EL (cell line): ENCODE measurements at regions not wholly inside any gene's neighbourhood (a gene's known extent, or its start where the extent isn't known, plus 50 kb on each side); places are given as distances from the start of the nearest gene placed in this dataset.
"Not testable (repeated sequence)": the region's sequence is repeated elsewhere in the genome, so short reads cannot be mapped to it uniquely, and the experiment has no call there.

Experiments used
- DNase-seq: peaks from one replicate; pipeline ENCODE4 v3.0.0-alpha.2; 2016

- DNase-seq = no peak
Observed at GRCh38 chr2:124967325-124967724, 942.2 kb downstream of the CNTNAP5 start.

GRCh38 chr2:124970030-124970429 lies 944.9 kb downstream of the CNTNAP5 start:
- DNase-seq = no peak

- peak; percentile 0 for DNase-seq
Observed at GRCh38 chr2:124973396-124973795, 948.3 kb downstream of the CNTNAP5 start.

GRCh38 chr2:124975224-124975623 lies 950.1 kb downstream of the CNTNAP5 start:
- no peak for DNase-seq

- DNase-seq = no peak
Observed at GRCh38 chr2:124975648-124976047, 950.6 kb downstream of the CNTNAP5 start.

GRCh38 chr2:124978597-124978996 lies 953.5 kb downstream of the CNTNAP5 start:
- DNase-seq = no peak

- DNase-seq = peak; percentile 12
Observed at GRCh38 chr2:124983595-124983994, 958.5 kb downstream of the CNTNAP5 start.

GRCh38 chr2:124985270-124985669 lies 960.2 kb downstream of the CNTNAP5 start:
- DNase-seq = peak; percentile 0

GRCh38 chr2:124986136-124986535 lies 961.0 kb downstream of the CNTNAP5 start:
- no peak for DNase-seq

- not testable (repeated sequence) for DNase-seq
Observed at GRCh38 chr2:124986870-124987269, 961.8 kb downstream of the CNTNAP5 start.

GRCh38 chr2:124987436-124987835 lies 962.3 kb downstream of the CNTNAP5 start:
- DNase-seq = not testable (repeated sequence)

- DNase-seq = no peak
Observed at GRCh38 chr2:124988111-124988510, 963.0 kb downstream of the CNTNAP5 start.

- no peak for DNase-seq
Observed at GRCh38 chr2:124988794-124989193, 963.7 kb downstream of the CNTNAP5 start.

- DNase-seq = no peak
Observed at GRCh38 chr2:124993809-124994208, 968.7 kb downstream of the CNTNAP5 start.

- DNase-seq = no peak
Observed at GRCh38 chr2:124995185-124995912, 970.3 kb downstream of the CNTNAP5 start.

- DNase-seq = no peak
Observed at GRCh38 chr2:124996406-124996805, 971.3 kb downstream of the CNTNAP5 start.

GRCh38 chr2:124999906-125000305 lies 974.8 kb downstream of the CNTNAP5 start:
- DNase-seq = no peak

GRCh38 chr2:125004106-125004800 lies 979.2 kb downstream of the CNTNAP5 start:
- no peak for DNase-seq

- DNase-seq = no peak
Observed at GRCh38 chr2:125006676-125007075, 981.6 kb downstream of the CNTNAP5 start.

GRCh38 chr2:125028721-125029120 lies 1003.6 kb downstream of the CNTNAP5 start:
- not testable (repeated sequence) for DNase-seq

- no peak for DNase-seq
Observed at GRCh38 chr2:125033871-125034270, 1008.8 kb downstream of the CNTNAP5 start.

- no peak for DNase-seq
Observed at GRCh38 chr2:125037135-125037653, 1012.1 kb downstream of the CNTNAP5 start.

- DNase-seq = no peak
Observed at GRCh38 chr2:125041846-125042245, 1016.8 kb downstream of the CNTNAP5 start.

- DNase-seq = no peak
Observed at GRCh38 chr2:125042727-125043126, 1017.6 kb downstream of the CNTNAP5 start.
